Neural progenitor cell (in vitro differentiated cells): ENCODE measurements at regions not wholly inside any gene's neighbourhood (a gene's known extent, or its start where the extent isn't known, plus 50 kb on each side); places are given as distances from the start of the nearest gene placed in this dataset.

Experiments used
- CTCF ChIP-seq: fragments of 200-600 bp; sonication (generic); IDR thresholded peaks from 2 replicates; pipeline ENCODE4 v1.5.1; 2017; ENCODE audit warnings: antibody characterized with exemption, mild to moderate bottlenecking
- EZH2 ChIP-seq: fragments of 200-600 bp; sonication (generic); IDR thresholded peaks from 2 replicates; pipeline ENCODE4 v1.6.1; 2017; ENCODE audit warnings: antibody characterized with exemption, mild to moderate bottlenecking, moderate library complexity

GRCh38 chr1:37398096-37398495 lies 76.3 kb upstream of the ZC3H12A start:
- TF ChIP-seq EZH2 (no peak), CTCF (no peak)
